GM23338 (cell line): ENCODE measurements at regions not wholly inside any gene's neighbourhood (a gene's known extent, or its start where the extent isn't known, plus 50 kb on each side); places are given as distances from the start of the nearest gene placed in this dataset.

Experiments used
- CREB1 ChIP-seq: fragments of 250-450 bp; sonication (Bioruptor Pico); IDR thresholded peaks from 2 replicates; pipeline ENCODE4 v1.5.0; 2020; ENCODE audit warnings: low read depth, mild to moderate bottlenecking, moderate library complexity
- ETS1 ChIP-seq: IDR thresholded peaks from 2 replicates; pipeline ENCODE4 v1.6.1; 2016; ENCODE audit warnings: antibody characterized with exemption
- EZH2 ChIP-seq: fragments of 200-600 bp; sonication (generic); IDR thresholded peaks from one replicate; pipeline ENCODE4 v1.8.0; 2017; ENCODE audit warnings: antibody characterized with exemption, mild to moderate bottlenecking, low read depth; ENCODE audit not compliant: unreplicated experiment
- EZH2phosphoT487 ChIP-seq: fragments of 200-600 bp; sonication (generic); IDR thresholded peaks from one replicate; pipeline ENCODE4 v1.8.1; 2018; ENCODE audit warnings: antibody characterized with exemption; ENCODE audit not compliant: unreplicated experiment
- JUNB ChIP-seq: IDR thresholded peaks from one replicate; pipeline ENCODE4 v1.6.1; 2016; ENCODE audit warnings: antibody characterized with exemption; ENCODE audit not compliant: unreplicated experiment
- NANOG ChIP-seq: IDR thresholded peaks from 2 replicates; pipeline ENCODE4 v1.6.1; 2016; ENCODE audit warnings: antibody characterized with exemption, borderline replicate concordance
- POLR2AphosphoS5 ChIP-seq: IDR thresholded peaks from 2 replicates; pipeline ENCODE4 v1.6.1; 2016; ENCODE audit warnings: antibody characterized with exemption, low read depth
- STAT1 ChIP-seq: IDR thresholded peaks from one replicate; pipeline ENCODE4 v1.6.1; 2016; ENCODE audit warnings: antibody characterized with exemption; ENCODE audit not compliant: unreplicated experiment
- ZNF114 ChIP-seq: fragments of 250-450 bp; sonication (Bioruptor Pico); IDR thresholded peaks from 2 replicates; pipeline ENCODE4 v1.5.0; 2020; ENCODE audit warnings: mild to moderate bottlenecking, moderate library complexity
- ZNF331 ChIP-seq: fragments of 250-450 bp; sonication (Bioruptor Pico); IDR thresholded peaks from 2 replicates; pipeline ENCODE4 v1.5.0; 2020; ENCODE audit warnings: low read depth, mild to moderate bottlenecking, moderate library complexity
- TF ChIP-seq, protein P1 (sequence below), 2 experiments: fragments of 200-600 bp in 1 of 2; sonication (generic) in 1 of 2; conservative IDR thresholded peaks; 2 replicates each; pipeline versions ENCODE4 v1.5.1 to v1.6.1; 2016 to 2017; ENCODE audit warnings: antibody characterized with exemption in 2 of 2, low read depth in 2 of 2, mild to moderate bottlenecking in 2 of 2, moderate library complexity in 1 of 2
- TF ChIP-seq, protein P2 (sequence below): IDR thresholded peaks from one replicate; pipeline ENCODE4 v1.6.1; 2018; ENCODE audit warnings: antibody characterized with exemption; ENCODE audit not compliant: unreplicated experiment

DNA sequence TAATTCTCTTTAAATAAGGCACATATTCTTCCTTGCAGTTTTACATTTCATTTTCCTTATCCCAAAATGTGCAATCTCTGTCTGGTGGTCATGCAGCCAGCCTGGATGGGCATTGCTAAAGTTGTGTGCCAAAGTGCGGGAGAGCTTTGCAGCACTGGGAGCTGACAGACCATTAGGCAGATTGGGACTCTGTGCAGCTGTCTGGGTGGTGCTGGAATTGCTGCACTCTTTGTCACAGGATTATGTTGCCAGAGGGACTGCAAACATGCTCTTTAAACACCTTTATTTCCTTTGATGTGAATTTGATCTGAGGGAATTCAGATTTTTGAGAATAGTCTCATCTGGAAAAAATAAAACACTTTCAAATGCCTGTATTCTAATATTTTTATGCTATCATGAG lies 956.2 kb upstream of the DIAPH2 start:
- TF ChIP-seq, protein P1, sequence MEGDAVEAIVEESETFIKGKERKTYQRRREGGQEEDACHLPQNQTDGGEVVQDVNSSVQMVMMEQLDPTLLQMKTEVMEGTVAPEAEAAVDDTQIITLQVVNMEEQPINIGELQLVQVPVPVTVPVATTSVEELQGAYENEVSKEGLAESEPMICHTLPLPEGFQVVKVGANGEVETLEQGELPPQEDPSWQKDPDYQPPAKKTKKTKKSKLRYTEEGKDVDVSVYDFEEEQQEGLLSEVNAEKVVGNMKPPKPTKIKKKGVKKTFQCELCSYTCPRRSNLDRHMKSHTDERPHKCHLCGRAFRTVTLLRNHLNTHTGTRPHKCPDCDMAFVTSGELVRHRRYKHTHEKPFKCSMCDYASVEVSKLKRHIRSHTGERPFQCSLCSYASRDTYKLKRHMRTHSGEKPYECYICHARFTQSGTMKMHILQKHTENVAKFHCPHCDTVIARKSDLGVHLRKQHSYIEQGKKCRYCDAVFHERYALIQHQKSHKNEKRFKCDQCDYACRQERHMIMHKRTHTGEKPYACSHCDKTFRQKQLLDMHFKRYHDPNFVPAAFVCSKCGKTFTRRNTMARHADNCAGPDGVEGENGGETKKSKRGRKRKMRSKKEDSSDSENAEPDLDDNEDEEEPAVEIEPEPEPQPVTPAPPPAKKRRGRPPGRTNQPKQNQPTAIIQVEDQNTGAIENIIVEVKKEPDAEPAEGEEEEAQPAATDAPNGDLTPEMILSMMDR (conservative IDR thresholded peaks at IDR 0.05; ENCODE audit: low read depth in 2 of 2): no peak
- TF ChIP-seq EZH2 (no peak), EZH2phosphoT487 (no peak), CREB1 (CRISPR knock-in tag) (no peak), JUNB (no peak), POLR2AphosphoS5 (no peak), STAT1 (no peak), ETS1 (no peak), ZNF331 (no peak), NANOG (no peak), ZNF114 (CRISPR knock-in tag) (no peak)
- TF ChIP-seq, protein P2, sequence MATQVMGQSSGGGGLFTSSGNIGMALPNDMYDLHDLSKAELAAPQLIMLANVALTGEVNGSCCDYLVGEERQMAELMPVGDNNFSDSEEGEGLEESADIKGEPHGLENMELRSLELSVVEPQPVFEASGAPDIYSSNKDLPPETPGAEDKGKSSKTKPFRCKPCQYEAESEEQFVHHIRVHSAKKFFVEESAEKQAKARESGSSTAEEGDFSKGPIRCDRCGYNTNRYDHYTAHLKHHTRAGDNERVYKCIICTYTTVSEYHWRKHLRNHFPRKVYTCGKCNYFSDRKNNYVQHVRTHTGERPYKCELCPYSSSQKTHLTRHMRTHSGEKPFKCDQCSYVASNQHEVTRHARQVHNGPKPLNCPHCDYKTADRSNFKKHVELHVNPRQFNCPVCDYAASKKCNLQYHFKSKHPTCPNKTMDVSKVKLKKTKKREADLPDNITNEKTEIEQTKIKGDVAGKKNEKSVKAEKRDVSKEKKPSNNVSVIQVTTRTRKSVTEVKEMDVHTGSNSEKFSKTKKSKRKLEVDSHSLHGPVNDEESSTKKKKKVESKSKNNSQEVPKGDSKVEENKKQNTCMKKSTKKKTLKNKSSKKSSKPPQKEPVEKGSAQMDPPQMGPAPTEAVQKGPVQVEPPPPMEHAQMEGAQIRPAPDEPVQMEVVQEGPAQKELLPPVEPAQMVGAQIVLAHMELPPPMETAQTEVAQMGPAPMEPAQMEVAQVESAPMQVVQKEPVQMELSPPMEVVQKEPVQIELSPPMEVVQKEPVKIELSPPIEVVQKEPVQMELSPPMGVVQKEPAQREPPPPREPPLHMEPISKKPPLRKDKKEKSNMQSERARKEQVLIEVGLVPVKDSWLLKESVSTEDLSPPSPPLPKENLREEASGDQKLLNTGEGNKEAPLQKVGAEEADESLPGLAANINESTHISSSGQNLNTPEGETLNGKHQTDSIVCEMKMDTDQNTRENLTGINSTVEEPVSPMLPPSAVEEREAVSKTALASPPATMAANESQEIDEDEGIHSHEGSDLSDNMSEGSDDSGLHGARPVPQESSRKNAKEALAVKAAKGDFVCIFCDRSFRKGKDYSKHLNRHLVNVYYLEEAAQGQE: no peak
